ENCODE measurements at regions not wholly inside any gene's neighbourhood (a gene's known extent, or its start where the extent isn't known, plus 50 kb on each side); places are given as distances from the start of the nearest gene placed in this dataset.

DNA sequence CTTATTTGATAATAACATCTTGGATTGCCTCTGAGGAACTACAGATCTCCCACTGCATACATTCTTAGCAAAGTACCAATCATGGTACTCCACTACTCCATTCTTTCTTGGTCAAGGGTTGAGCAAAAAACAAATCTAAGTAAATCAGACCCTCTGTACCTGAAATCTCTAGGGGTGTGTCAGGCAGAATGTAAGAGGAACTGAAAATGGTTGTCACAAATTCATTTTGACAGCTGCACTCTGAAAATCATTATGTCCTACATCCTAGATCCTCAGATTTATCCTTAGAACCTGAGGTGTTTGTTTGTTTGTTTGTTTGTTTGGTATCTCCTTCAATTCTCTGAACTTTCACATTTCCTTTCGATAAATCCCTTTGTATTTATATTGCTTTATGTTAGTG, 433.2 kb upstream of the BTBD3 start:
- peaks cover 3% of the 10 kb centered on the region; the same call in 2 of the 3 replicates for H3K4me1 Mint-ChIP-seq
- H3K36me3 Mint-ChIP-seq (ENCODE audit: low read depth): no peaks in the 10 kb centered on the region; the same call in 2 of the 3 replicates
- H3K27me3 Mint-ChIP-seq (ENCODE audit: insufficient read depth, low read depth, poor library complexity): no peaks in the 10 kb centered on the region
- no peaks in the 10 kb centered on the region for H3K79me2 ChIP-seq (replicated peaks; ENCODE audit: insufficient read depth)
- no peak for ATAC-seq
- TF ChIP-seq, protein P1, sequence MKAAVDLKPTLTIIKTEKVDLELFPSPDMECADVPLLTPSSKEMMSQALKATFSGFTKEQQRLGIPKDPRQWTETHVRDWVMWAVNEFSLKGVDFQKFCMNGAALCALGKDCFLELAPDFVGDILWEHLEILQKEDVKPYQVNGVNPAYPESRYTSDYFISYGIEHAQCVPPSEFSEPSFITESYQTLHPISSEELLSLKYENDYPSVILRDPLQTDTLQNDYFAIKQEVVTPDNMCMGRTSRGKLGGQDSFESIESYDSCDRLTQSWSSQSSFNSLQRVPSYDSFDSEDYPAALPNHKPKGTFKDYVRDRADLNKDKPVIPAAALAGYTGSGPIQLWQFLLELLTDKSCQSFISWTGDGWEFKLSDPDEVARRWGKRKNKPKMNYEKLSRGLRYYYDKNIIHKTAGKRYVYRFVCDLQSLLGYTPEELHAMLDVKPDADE (IDR thresholded peaks at IDR 0.05): no peak
- TF ChIP-seq ZNF331 (CRISPR knock-in tag; IDR thresholded peaks at IDR 0.05; ENCODE audit: low read depth): no peak
- TF ChIP-seq CREB1 (CRISPR knock-in tag; IDR thresholded peaks at IDR 0.05; ENCODE audit: low read depth): no peak
- TF ChIP-seq ZNF462 (CRISPR knock-in tag; IDR thresholded peaks at IDR 0.05): no peak
- no peak for TF ChIP-seq ZNF114 (CRISPR knock-in tag; IDR thresholded peaks at IDR 0.05)
- TF ChIP-seq JUNB (IDR thresholded peaks at IDR 0.05; ENCODE audit: unreplicated experiment): no peak
- TF ChIP-seq EZH2 (IDR thresholded peaks at IDR 0.05; ENCODE audit: low read depth, unreplicated experiment): no peak
- no peak for TF ChIP-seq REST (IDR thresholded peaks at IDR 0.05; ENCODE audit: unreplicated experiment)
- TF ChIP-seq EZH2phosphoT487 (IDR thresholded peaks at IDR 0.05; ENCODE audit: unreplicated experiment): no peak
- TF ChIP-seq STAT1 (IDR thresholded peaks at IDR 0.05; ENCODE audit: unreplicated experiment): no peak
- TF ChIP-seq NANOG (IDR thresholded peaks at IDR 0.05; ENCODE audit: borderline replicate concordance): no peak
- no peak for TF ChIP-seq CTCF (conservative IDR thresholded peaks at IDR 0.05; ENCODE audit: low read depth in 2 of 2)
- no peak for TF ChIP-seq POLR2AphosphoS5 (IDR thresholded peaks at IDR 0.05; ENCODE audit: low read depth)
- no peak overlapping the region for H3K4me3 ChIP-seq
- H4K20me1 ChIP-seq (replicated peaks; ENCODE audit: insufficient read depth): no peaks in the 10 kb centered on the region
- no peaks in the 10 kb centered on the region for H3K9me3 Mint-ChIP-seq
- H3K36me3 ChIP-seq (ENCODE audit: insufficient read depth): no peaks in the 10 kb centered on the region
- no peaks in the 10 kb centered on the region for H3F3A ChIP-seq (replicated peaks; ENCODE audit: low read depth)
- H2AFZ ChIP-seq: no peak overlapping the region
- peaks cover 6% of the 10 kb centered on the region; the same call in 1 of the 2 replicates for H3K4me1 ChIP-seq (ENCODE audit: insufficient read depth)
- H3K4me2 ChIP-seq: no peak overlapping the region
- no peak overlapping the region for H3K27ac Mint-ChIP-seq
- no peak for DNase-seq (ENCODE audit: low spot score)
- no peak overlapping the region for H3K27ac ChIP-seq (ENCODE audit: low read depth)
- no peaks in the 10 kb centered on the region for H3K9me2 ChIP-seq (ENCODE audit: insufficient read depth)
- H3K27me3 ChIP-seq (ENCODE audit: insufficient read depth): no peaks in the 10 kb centered on the region
- H3K4me3 Mint-ChIP-seq: no peak overlapping the region

Measured in GM23338 (cell line).